Right lobe of liver (tissue), 4 donors: ENCODE measurements at regions not wholly inside any gene's neighbourhood (a gene's known extent, or its start where the extent isn't known, plus 50 kb on each side); places are given as distances from the start of the nearest gene placed in this dataset.

Experiments used
- CTCF ChIP-seq, 4 donors: fragments of 200-600 bp in 3 of 4; fragments of 450-650 bp in 1 of 4; IDR thresholded peaks; one replicate each; pipeline versions ENCODE4 v1.5.1 to v1.8.0; 2016 to 2022; ENCODE audit warnings: antibody characterized with exemption in 4 of 4, mild to moderate bottlenecking in 2 of 4
- POLR2A ChIP-seq: fragments of 450-650 bp; IDR thresholded peaks from one replicate; pipeline ENCODE4 v1.6.1; 2017; ENCODE audit warnings: antibody characterized with exemption, mild to moderate bottlenecking
- donor health status: DM: no; HTN: no; CAD: no.
- donor health status: DM: no; HTN: no; CAD: no.
- donor health status: DM: no; HTN: yes; CAD: no.

- TF ChIP-seq CTCF (IDR thresholded peaks at IDR 0.05) (no peak), POLR2A (no peak)
Measured at GRCh38 chr7:155362380-155363145, 64.9 kb downstream of the INSIG1 start.
